Neural crest cell (in vitro differentiated cells): ENCODE measurements at regions not wholly inside any gene's neighbourhood (a gene's known extent, or its start where the extent isn't known, plus 50 kb on each side); places are given as distances from the start of the nearest gene placed in this dataset.

ENCODE experiments used
- DNase-seq: peaks from one replicate; pipeline ENCODE4 v3.0.0; 2021; ENCODE audit warnings: low read depth, mixed read lengths, low spot score
- H3K27ac Mint-ChIP-seq: one replicate; pipeline ENCODE4 v1.8.0; 2021; ENCODE audit warnings: mild to moderate bottlenecking, mixed read lengths; ENCODE audit not compliant: unreplicated experiment
- H3K27me3 Mint-ChIP-seq: 2 replicates; pipeline ENCODE4 v1.8.0; 2021; ENCODE audit warnings: low read depth, mild to moderate bottlenecking, mixed read lengths
- H3K36me3 Mint-ChIP-seq: 2 replicates; pipeline ENCODE4 v1.8.0; 2021; ENCODE audit warnings: low read depth, mild to moderate bottlenecking, mixed read lengths
- H3K4me1 Mint-ChIP-seq: 2 replicates; pipeline ENCODE4 v1.8.0; 2021; ENCODE audit warnings: mixed read lengths
- H3K4me3 Mint-ChIP-seq: one replicate; pipeline ENCODE4 v1.8.0; 2021; ENCODE audit warnings: mild to moderate bottlenecking, mixed read lengths
- H3K9me3 Mint-ChIP-seq: 2 replicates; pipeline ENCODE4 v1.8.0; 2021; ENCODE audit warnings: mixed read lengths
- CTCF ChIP-seq: fragments of 200-600 bp; sonication (generic); conservative IDR thresholded peaks from 2 replicates; pipeline ENCODE4 v1.5.0; 2021; ENCODE audit warnings: antibody characterized with exemption, mild to moderate bottlenecking

DNA sequence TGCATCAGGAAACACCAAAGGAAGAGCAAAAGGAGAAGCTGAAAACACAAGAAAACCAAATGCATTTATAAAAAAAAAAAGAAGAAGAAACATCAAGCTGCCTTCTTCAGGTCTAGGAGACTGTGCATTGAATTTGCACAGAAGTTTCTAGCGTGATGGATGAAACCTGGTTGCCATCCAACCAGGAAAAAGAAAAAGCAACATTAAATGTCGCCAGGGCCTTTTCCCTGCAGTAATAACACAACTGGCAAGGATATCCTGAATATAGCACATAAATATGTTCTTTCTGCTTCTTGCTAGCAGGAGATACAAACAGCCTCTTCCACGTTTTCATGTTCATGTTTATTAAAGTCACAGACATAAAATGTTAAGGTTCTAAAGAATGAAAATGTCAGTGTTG, 60.8 kb upstream of the ZFP42 start:
- Mint-ChIP-seq H3K9me3 (no peaks in the 10 kb centered on the region), H3K4me1 (no peaks in the 10 kb centered on the region), H3K4me3 (no peak overlapping the region), H3K27ac (no peak overlapping the region), H3K27me3 (no peaks in the 10 kb centered on the region), H3K36me3 (no peaks in the 10 kb centered on the region)
- no peak for DNase-seq
- TF ChIP-seq CTCF: no peak

- Mint-ChIP-seq H3K4me1 (no peaks in the 10 kb centered on the region), H3K4me3 (no peak overlapping the region), H3K27ac (no peak overlapping the region), H3K9me3 (no peaks in the 10 kb centered on the region), H3K27me3 (no peaks in the 10 kb centered on the region), H3K36me3 (no peaks in the 10 kb centered on the region)
- DNase-seq: no peak
- no peak for TF ChIP-seq CTCF
Measured at GRCh38 chr4:187937557-187937956, 58.0 kb upstream of the ZFP42 start.

GRCh38 chr4:187940299-187940698, 55.3 kb upstream of the ZFP42 start:
- Mint-ChIP-seq H3K4me1 (no peaks in the 10 kb centered on the region), H3K27ac (no peak overlapping the region), H3K27me3 (no peaks in the 10 kb centered on the region), H3K4me3 (no peak overlapping the region), H3K36me3 (no peaks in the 10 kb centered on the region), H3K9me3 (no peaks in the 10 kb centered on the region)
- DNase-seq: no peak
- no peak for TF ChIP-seq CTCF

DNA sequence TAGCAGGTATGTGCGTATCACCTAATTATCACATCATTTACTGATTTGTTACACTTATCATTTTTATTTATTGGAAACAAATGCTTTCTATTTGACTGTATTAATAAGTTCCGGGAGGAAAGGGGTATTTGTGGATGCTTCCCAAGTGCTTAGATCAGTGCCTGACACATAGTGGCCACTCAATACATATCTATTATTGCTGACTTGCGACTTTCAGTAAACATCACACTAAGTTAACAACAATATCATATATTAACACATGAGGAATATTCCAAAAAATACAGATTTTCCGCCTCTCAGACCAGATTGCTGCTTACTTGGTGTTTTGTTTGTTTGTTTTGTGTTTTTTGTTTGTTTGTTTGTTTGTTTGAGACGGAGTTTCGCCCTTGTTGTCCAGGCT, 52.6 kb upstream of the ZFP42 start:
- DNase-seq: no peak
- Mint-ChIP-seq H3K36me3 (no peaks in the 10 kb centered on the region), H3K4me3 (no peak overlapping the region), H3K27ac (no peak overlapping the region), H3K4me1 (no peaks in the 10 kb centered on the region), H3K27me3 (no peaks in the 10 kb centered on the region), H3K9me3 (peaks cover 3% of the 10 kb centered on the region)
- no peak for TF ChIP-seq CTCF

- H3K9me3 Mint-ChIP-seq: peaks cover 3% of the 10 kb centered on the region
- no peaks in the 10 kb centered on the region for H3K27me3 Mint-ChIP-seq
- no peak overlapping the region for H3K27ac Mint-ChIP-seq
- H3K36me3 Mint-ChIP-seq: no peaks in the 10 kb centered on the region
- TF ChIP-seq CTCF: no peak
- H3K4me3 Mint-ChIP-seq: no peak overlapping the region
- H3K4me1 Mint-ChIP-seq: no peaks in the 10 kb centered on the region
- no peak for DNase-seq
Measured at GRCh38 chr4:187944179-187944578, 51.4 kb upstream of the ZFP42 start.
